ENCODE measurements at regions not wholly inside any gene's neighbourhood (a gene's known extent, or its start where the extent isn't known, plus 50 kb on each side); places are given as distances from the start of the nearest gene placed in this dataset.

- TF ChIP-seq EP300 (IDR thresholded peaks at IDR 0.05) (no peak), POLR2AphosphoS5 (IDR thresholded peaks at IDR 0.05) (no peak), CTCF (IDR thresholded peaks at IDR 0.05) (no peak), POLR2A (IDR thresholded peaks at IDR 0.05; ENCODE audit: low read depth) (no peak)
- H3K27ac ChIP-seq (replicated peaks in 1 of 4), result no peak overlapping the region
- H3K36me3 ChIP-seq, result no peaks in the 10 kb centered on the region
- H3K4me3 ChIP-seq, result no peak overlapping the region
- WGBS, result 85% methylated on average over 8 of the region's 8 CpGs
- H3K9me3 ChIP-seq, result no peaks in the 10 kb centered on the region
- intact Hi-C loops (cut with DNase I), result no loop called here
- no peaks in the 10 kb centered on the region for H3K27me3 ChIP-seq
- no peak for DNase-seq (ENCODE audit: extremely low spot score)
- H3K4me1 ChIP-seq, result no peaks in the 10 kb centered on the region
Observed at GRCh38 chr16:9599415-9600120, 508.1 kb downstream of the HAPSTR1 start.

- Histone ChIP-seq H3K27me3 (no peaks in the 10 kb centered on the region), H3K4me1 (no peaks in the 10 kb centered on the region), H3K4me3 (no peak overlapping the region), H3K9me3 (no peaks in the 10 kb centered on the region), H3K36me3 (no peaks in the 10 kb centered on the region), H3K27ac (replicated peaks in 1 of 4) (no peak overlapping the region)
- intact Hi-C loops (cut with DNase I), result no loop called here
- WGBS, result 68% methylated on average over 4 of the region's 4 CpGs
- no peak for DNase-seq (ENCODE audit: extremely low spot score)
- TF ChIP-seq CTCF (IDR thresholded peaks at IDR 0.05), result no peak
- TF ChIP-seq EP300 (IDR thresholded peaks at IDR 0.05), result no peak
Observed at GRCh38 chr16:9602189-9602588, 510.7 kb downstream of the HAPSTR1 start.

- no peak for TF ChIP-seq POLR2A (IDR thresholded peaks at IDR 0.05; ENCODE audit: low read depth)
- TF ChIP-seq EP300 (IDR thresholded peaks at IDR 0.05), result no peak
- no peak overlapping the region for H3K4me3 ChIP-seq
- DNase-seq (ENCODE audit: extremely low spot score), result no peak
- no peak overlapping the region for H3K27ac ChIP-seq (replicated peaks in 1 of 4)
- no peaks in the 10 kb centered on the region for H3K4me1 ChIP-seq
- WGBS, result 59% methylated on average over 7 of the region's 7 CpGs
- intact Hi-C loops (cut with DNase I), result no loop called here
- no peaks in the 10 kb centered on the region for H3K9me3 ChIP-seq
- no peaks in the 10 kb centered on the region for H3K36me3 ChIP-seq
- H3K27me3 ChIP-seq, result no peaks in the 10 kb centered on the region
Observed at GRCh38 chr16:9603316-9603715, 511.9 kb downstream of the HAPSTR1 start.

GRCh38 chr16:9607515-9608230, 516.2 kb downstream of the HAPSTR1 start:
- no peaks in the 10 kb centered on the region for H3K9me3 ChIP-seq
- no peaks in the 10 kb centered on the region for H3K27me3 ChIP-seq
- H3K4me3 ChIP-seq, result no peak overlapping the region
- WGBS, result 83% methylated on average over 2 of the region's 2 CpGs
- H3K36me3 ChIP-seq, result no peaks in the 10 kb centered on the region
- intact Hi-C loops (cut with DNase I), result no loop called here
- H3K27ac ChIP-seq (replicated peaks in 1 of 4), result no peak overlapping the region
- no peaks in the 10 kb centered on the region for H3K4me1 ChIP-seq
- no peak for TF ChIP-seq POLR2A (IDR thresholded peaks at IDR 0.05; ENCODE audit: low read depth)
- TF ChIP-seq EP300 (IDR thresholded peaks at IDR 0.05), result no peak
- TF ChIP-seq CTCF (IDR thresholded peaks at IDR 0.05), result no peak
- TF ChIP-seq POLR2AphosphoS5 (IDR thresholded peaks at IDR 0.05), result no peak
- DNase-seq (ENCODE audit: extremely low spot score), result no peak

- Histone ChIP-seq H3K4me3 (no peak overlapping the region), H3K4me1 (peaks cover 0 to 12% (median 0%) of the 10 kb centered on the region in 4 donors), H3K27ac (replicated peaks in 1 of 4) (no peak overlapping the region), H3K9me3 (no peaks in the 10 kb centered on the region), H3K27me3 (no peaks in the 10 kb centered on the region), H3K36me3 (no peaks in the 10 kb centered on the region)
- no peak for DNase-seq (ENCODE audit: extremely low spot score)
- intact Hi-C loops (cut with DNase I), result no loop called here
- TF ChIP-seq POLR2A (IDR thresholded peaks at IDR 0.05; ENCODE audit: low read depth), result no peak
- TF ChIP-seq POLR2AphosphoS5 (IDR thresholded peaks at IDR 0.05), result no peak
- no peak for TF ChIP-seq CTCF (IDR thresholded peaks at IDR 0.05)
- no peak for TF ChIP-seq EP300 (IDR thresholded peaks at IDR 0.05)
- 75% methylated on average over 5 of the region's 5 CpGs for WGBS
Observed at GRCh38 chr16:9610727-9611126, 519.3 kb downstream of the HAPSTR1 start.
